Left colon (tissue), 2 donors: ENCODE measurements at regions not wholly inside any gene's neighbourhood (a gene's known extent, or its start where the extent isn't known, plus 50 kb on each side); places are given as distances from the start of the nearest gene placed in this dataset.

ENCODE experiments used
- ATAC-seq: fragments of 200-7000 bp; cut with Tn5 transposase; one replicate; pipeline ENCODE4 v1.9.1; 2020; ENCODE audit warnings: mild to moderate bottlenecking, moderate library complexity
- DNase-seq, 2 donors: peaks; one replicate each; pipeline ENCODE4 v3.0.0-alpha.2; 2020
- intact Hi-C, 2 donors: fragments of 100-400 bp; cut with DNase I in 1 of 2; cut with micrococcal nuclease in 1 of 2; formaldehyde crosslinking; loops; one replicate each; pipeline versions ENCODE4 v1.11.2 to v1.14.0; 2022; cut with DNase I, micrococcal nuclease
- donor health status: DM: no; HTN: no; CAD: no.
- donor health status: DM: yes; HTN: yes; CAD: no.

GRCh38 chr1:187078321-187078720 is 249.6 kb downstream of the PLA2G4A start:
- no peak for ATAC-seq
- DNase-seq, result no peak
- intact Hi-C loops, result no loop called here

- ATAC-seq, result no peak
- intact Hi-C loops, result no loop called here
- no peak for DNase-seq
These were observed 250.2 kb downstream of the PLA2G4A start for GRCh38 chr1:187078916-187079315.

- ATAC-seq (no peak), DNase-seq (no peak)
- intact Hi-C loops, result no loop called here
These were observed 250.6 kb downstream of the PLA2G4A start for GRCh38 chr1:187079330-187079729.

GRCh38 chr1:187091666-187092065 is 262.9 kb downstream of the PLA2G4A start:
- intact Hi-C loops, result no loop called here
- DNase-seq (no peak), ATAC-seq (no peak)

- DNase-seq, result no peak
- no peak for ATAC-seq
- intact Hi-C loops, result no loop called here
These were observed 263.4 kb downstream of the PLA2G4A start for GRCh38 chr1:187092104-187092503.

GRCh38 chr1:187096689-187097088 is 267.9 kb downstream of the PLA2G4A start:
- no peak for ATAC-seq
- intact Hi-C loops, result no loop called here
- no peak for DNase-seq

- ATAC-seq (no peak), DNase-seq (no peak)
- intact Hi-C loops, result no loop called here
These were observed 281.6 kb downstream of the PLA2G4A start for GRCh38 chr1:187110351-187110750.

GRCh38 chr1:187114792-187115191 is 286.0 kb downstream of the PLA2G4A start:
- intact Hi-C loops, result no loop called here
- ATAC-seq (no peak), DNase-seq (no peak)

- intact Hi-C loops, result no loop called here
- ATAC-seq, result no peak
These were observed 292.9 kb downstream of the PLA2G4A start for GRCh38 chr1:187121661-187122060.

GRCh38 chr1:187122566-187122965 is 293.8 kb downstream of the PLA2G4A start:
- no peak for ATAC-seq
- intact Hi-C loops, result no loop called here

More at GRCh38 chr1:187121661-187122060, 292.9 kb downstream of the PLA2G4A start:
- no peak for DNase-seq

GRCh38 chr1:187129132-187129531 is 300.4 kb downstream of the PLA2G4A start:
- DNase-seq, result no peak
- ATAC-seq, result no peak
- intact Hi-C loops, result no loop called here

More at GRCh38 chr1:187122566-187122965, 293.8 kb downstream of the PLA2G4A start:
- no peak for DNase-seq

GRCh38 chr1:187143783-187144182 is 315.0 kb downstream of the PLA2G4A start:
- DNase-seq (no peak), ATAC-seq (no peak)
- intact Hi-C loops, result no loop called here

GRCh38 chr1:187146388-187146787 is 317.6 kb downstream of the PLA2G4A start:
- intact Hi-C loops, result no loop called here
- no peak for DNase-seq
- no peak for ATAC-seq

- DNase-seq (no peak), ATAC-seq (no peak)
- intact Hi-C loops, result no loop called here
These were observed 322.8 kb downstream of the PLA2G4A start for GRCh38 chr1:187151555-187151954.

- ATAC-seq, result no peak
- intact Hi-C loops, result no loop called here
These were observed 324.3 kb downstream of the PLA2G4A start for GRCh38 chr1:187153047-187153446.

GRCh38 chr1:187157115-187157514 is 328.4 kb downstream of the PLA2G4A start:
- DNase-seq (no peak), ATAC-seq (no peak)
- intact Hi-C loops, result no loop called here

More at GRCh38 chr1:187153047-187153446, 324.3 kb downstream of the PLA2G4A start:
- no peak for DNase-seq

- intact Hi-C loops, result no loop called here
- ATAC-seq (no peak), DNase-seq (no peak)
These were observed 328.8 kb downstream of the PLA2G4A start for GRCh38 chr1:187157552-187157951.

- intact Hi-C loops, result no loop called here
- ATAC-seq, result no peak
- DNase-seq, result no peak
These were observed 338.8 kb downstream of the PLA2G4A start for GRCh38 chr1:187167555-187167954.

GRCh38 chr1:187168297-187168696 is 339.5 kb downstream of the PLA2G4A start:
- intact Hi-C loops, result no loop called here
- no peak for ATAC-seq
- no peak for DNase-seq

GRCh38 chr1:187185389-187185788 is 356.6 kb downstream of the PLA2G4A start:
- ATAC-seq (no peak), DNase-seq (no peak)
- intact Hi-C loops, result no loop called here

- intact Hi-C loops, result no loop called here
- DNase-seq (no peak), ATAC-seq (no peak)
These were observed 368.9 kb downstream of the PLA2G4A start for GRCh38 chr1:187197685-187198084.

GRCh38 chr1:187203257-187203656 is 374.5 kb downstream of the PLA2G4A start:
- DNase-seq (no peak), ATAC-seq (no peak)
- intact Hi-C loops, result no loop called here
